GM12878 (cell line): ENCODE measurements at regions not wholly inside any gene's neighbourhood (a gene's known extent, or its start where the extent isn't known, plus 50 kb on each side); places are given as distances from the start of the nearest gene placed in this dataset.

Experiments used
- ATF3 ChIP-seq: IDR thresholded peaks from 2 replicates; pipeline ENCODE4 v1.6.1; 2011; ENCODE audit warnings: low read depth, mild to moderate bottlenecking, low read length, moderate library complexity, borderline replicate concordance; ENCODE audit errors: extremely low read depth
- CHD1 ChIP-seq: IDR thresholded peaks from 2 replicates; pipeline ENCODE4 v1.6.1; 2012; ENCODE audit warnings: low read depth, low read length, improper control_type of control experiment
- CTCF ChIP-seq, 3 experiments: IDR thresholded peaks in 2 of 3; conservative IDR thresholded peaks in 1 of 3; 2 replicates each; pipeline ENCODE4 v1.5.1; 2011; ENCODE audit warnings: low read depth in 3 of 3, low read length in 3 of 3, mild to moderate bottlenecking in 3 of 3, control low read depth in 2 of 3, moderate library complexity in 2 of 3, inconsistent platforms in 1 of 3, mixed read lengths in 1 of 3; ENCODE audit not compliant: control insufficient read depth in 2 of 3, insufficient read depth in 1 of 3; ENCODE audit errors: extremely low read depth in 1 of 3
- TAF1 ChIP-seq: IDR thresholded peaks from 2 replicates; pipeline ENCODE4 v1.6.1; 2011; ENCODE audit warnings: mild to moderate bottlenecking, low read depth, low read length, borderline replicate concordance
- ZBTB4 ChIP-seq: fragments of 450-650 bp; formaldehyde crosslinking; IDR thresholded peaks from 2 replicates; pipeline ENCODE4 v1.4.0; 2022; ENCODE audit warnings: mild to moderate bottlenecking, moderate library complexity

- no peak for TF ChIP-seq CTCF (IDR thresholded peaks at IDR 0.05 in 2 of 3, conservative IDR thresholded peaks at IDR 0.05 in 1 of 3; ENCODE audit: control insufficient read depth in 2 of 3, extremely low read depth in 1 of 3, insufficient read depth in 1 of 3, low read depth in 3 of 3, low read length in 3 of 3)
- no peak for TF ChIP-seq ZBTB4
- TF ChIP-seq TAF1, result no peak
- TF ChIP-seq CHD1, result no peak
- TF ChIP-seq ATF3, result no peak
Measured at GRCh38 chr9:96023486-96023885, 148.0 kb downstream of the ERCC6L2 start.
